Trophoblast cell (in vitro differentiated cells and primary cell): ENCODE measurements at regions not wholly inside any gene's neighbourhood (a gene's known extent, or its start where the extent isn't known, plus 50 kb on each side); places are given as distances from the start of the nearest gene placed in this dataset.

ENCODE experiments used
- DNase-seq, 2 donors: peaks; one replicate each; pipeline ENCODE4 v3.0.0-alpha.2; 2016
- H2AFZ ChIP-seq: 2 replicates; pipeline ENCODE4 v1.6.1; 2013; ENCODE audit warnings: low read length, moderate library complexity, mild to moderate bottlenecking; ENCODE audit not compliant: insufficient read depth, poor library complexity
- H2AK5ac ChIP-seq: 2 replicates; pipeline ENCODE4 v1.6.1; 2013; ENCODE audit warnings: mild to moderate bottlenecking, low read length
- H2BK120ac ChIP-seq: 2 replicates; pipeline ENCODE4 v1.6.1; 2013; ENCODE audit warnings: low read length, mild to moderate bottlenecking, moderate library complexity; ENCODE audit not compliant: insufficient read depth, poor library complexity
- H2BK12ac ChIP-seq: 2 replicates; pipeline ENCODE4 v1.6.1; 2013; ENCODE audit warnings: mild to moderate bottlenecking, low read length, moderate library complexity
- H2BK5ac ChIP-seq: 2 replicates; pipeline ENCODE4 v1.6.1; 2013; ENCODE audit warnings: low read length, low read depth, moderate library complexity, mild to moderate bottlenecking; ENCODE audit not compliant: poor library complexity
- H3K14ac ChIP-seq: 2 replicates; pipeline ENCODE4 v1.6.1; 2013; ENCODE audit warnings: mild to moderate bottlenecking, low read length
- H3K18ac ChIP-seq: 2 replicates; pipeline ENCODE4 v1.6.1; 2013; ENCODE audit warnings: mild to moderate bottlenecking, low read length
- H3K23ac ChIP-seq: 2 replicates; pipeline ENCODE4 v1.6.1; 2013; ENCODE audit warnings: low read length
- H3K27ac ChIP-seq: 2 replicates; pipeline ENCODE4 v1.5.1; 2013; ENCODE audit warnings: low read depth, mild to moderate bottlenecking, inconsistent platforms, low read length, moderate library complexity
- H3K27me3 ChIP-seq: 2 replicates; pipeline ENCODE4 v1.6.1; 2013; ENCODE audit warnings: inconsistent platforms, mild to moderate bottlenecking, low read length, moderate library complexity; ENCODE audit not compliant: insufficient read depth
- H3K36me3 ChIP-seq, 2 experiments: 1 replicate in 1 of 2; 2 replicates in 1 of 2; pipeline ENCODE4 v1.6.1; 2013; ENCODE audit warnings: low read length in 2 of 2, mild to moderate bottlenecking in 2 of 2, moderate library complexity in 1 of 2; ENCODE audit not compliant: insufficient read depth in 2 of 2, control insufficient read depth in 1 of 2
- H3K4ac ChIP-seq: 2 replicates; pipeline ENCODE4 v1.6.1; 2013; ENCODE audit warnings: low read depth, mild to moderate bottlenecking, low read length, moderate library complexity
- H3K4me1 ChIP-seq, 2 experiments: 1 replicate in 1 of 2; 2 replicates in 1 of 2; pipeline ENCODE4 v1.6.1; 2013; ENCODE audit warnings: low read length in 2 of 2, mild to moderate bottlenecking in 2 of 2, moderate library complexity in 1 of 2; ENCODE audit not compliant: insufficient read depth in 2 of 2, control insufficient read depth in 1 of 2
- H3K4me2 ChIP-seq: 2 replicates; pipeline ENCODE4 v1.6.1; 2013; ENCODE audit warnings: inconsistent platforms, mild to moderate bottlenecking, low read length, moderate library complexity
- H3K4me3 ChIP-seq: 2 replicates; pipeline ENCODE4 v1.5.1; 2013; ENCODE audit warnings: mild to moderate bottlenecking, low read depth, low read length, inconsistent platforms
- H3K79me1 ChIP-seq: one replicate; pipeline ENCODE4 v1.6.1; 2013; ENCODE audit warnings: low read length
- H3K79me2 ChIP-seq: 2 replicates; pipeline ENCODE4 v1.6.1; 2013; ENCODE audit warnings: low read length, mild to moderate bottlenecking; ENCODE audit not compliant: control insufficient read depth, insufficient read depth, poor library complexity
- H3K9ac ChIP-seq: 2 replicates; pipeline ENCODE4 v1.6.1; 2013; ENCODE audit warnings: mild to moderate bottlenecking, low read length
- H3K9me3 ChIP-seq: 2 replicates; pipeline ENCODE4 v1.6.1; 2013; ENCODE audit warnings: low read depth, mild to moderate bottlenecking, control low read depth, inconsistent platforms, low read length; ENCODE audit not compliant: insufficient read depth
- H4K12ac ChIP-seq: 2 replicates; pipeline ENCODE4 v1.6.1; 2013; ENCODE audit warnings: low read depth, mild to moderate bottlenecking, low read length, moderate library complexity
- H4K8ac ChIP-seq: 2 replicates; pipeline ENCODE4 v1.6.1; 2013; ENCODE audit warnings: low read depth, mild to moderate bottlenecking, low read length, moderate library complexity
- H4K91ac ChIP-seq: one replicate; pipeline ENCODE4 v1.6.1; 2013; ENCODE audit warnings: low read depth, mild to moderate bottlenecking, low read length, moderate library complexity
- WGBS: extraction: QIAGEN DNeasy Blood & Tissue Kit; methylation state at CpG from one replicate; pipeline ENCODE4 v1.1.7; 2013; ENCODE audit warnings: missing lambda C conversion rate; ENCODE audit not compliant: insufficient read length, insufficient coverage; ENCODE audit errors: extremely low coverage; 5-methylcytosine and 5-hydroxymethylcytosine counted together

DNA sequence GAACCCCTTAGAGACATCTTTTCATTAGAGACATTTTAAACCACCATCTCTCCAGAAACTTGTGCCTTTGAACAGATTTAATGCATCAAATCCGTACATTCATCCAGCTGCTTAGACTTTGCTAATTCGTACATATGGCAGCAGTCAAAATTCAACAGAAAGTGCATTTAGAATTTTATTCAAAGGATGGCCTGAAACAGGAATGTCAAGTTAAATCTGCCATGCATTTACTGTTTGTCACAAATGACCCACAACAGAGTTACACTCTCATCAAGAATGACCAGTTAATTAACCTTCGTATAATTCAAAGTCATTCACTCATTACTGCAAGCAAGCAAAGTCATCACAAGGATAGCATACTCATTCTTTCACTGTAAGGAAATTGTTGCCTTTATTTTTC lies 284.3 kb downstream of the SLC7A11 start:
- H2BK5ac ChIP-seq: no peak overlapping the region

DNA sequence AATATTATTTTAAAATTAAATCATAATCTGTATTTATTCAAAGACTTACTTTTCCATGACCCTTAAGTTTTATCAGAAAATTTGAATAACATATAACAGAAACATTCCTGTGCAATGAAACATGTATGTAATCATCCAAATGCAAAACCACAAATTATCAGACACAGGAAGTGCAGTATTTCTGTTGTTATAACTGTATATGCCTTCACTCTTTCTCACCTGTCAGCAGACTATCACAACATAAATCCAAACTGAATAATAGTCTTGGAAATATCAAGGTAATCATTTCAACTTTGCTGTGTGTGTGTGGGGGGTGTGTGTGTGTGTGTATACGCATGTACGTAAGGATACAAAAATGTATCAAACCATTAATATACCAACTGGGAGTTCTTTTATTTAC lies 285.9 kb downstream of the SLC7A11 start:
- no peak overlapping the region for H3K14ac ChIP-seq
- no peak overlapping the region for H3K23ac ChIP-seq
- no peak overlapping the region for H3K18ac ChIP-seq
- H3K4me2 ChIP-seq: no peak overlapping the region
- H3K4ac ChIP-seq: no peak overlapping the region
- H3K4me3 ChIP-seq: no peak overlapping the region
- H2AK5ac ChIP-seq: no peak overlapping the region
- no peak overlapping the region for H4K8ac ChIP-seq
- H2BK12ac ChIP-seq: no peak overlapping the region
- no peaks in the 10 kb centered on the region for H3K27me3 ChIP-seq
- no peak overlapping the region for H4K12ac ChIP-seq
- H3K9ac ChIP-seq: no peak overlapping the region
- H3K4me1 ChIP-seq: no peaks in the 10 kb centered on the region
- no peak overlapping the region for H3K27ac ChIP-seq
- H2AFZ ChIP-seq: no peak overlapping the region
- no peak overlapping the region for H2BK5ac ChIP-seq
- no peaks in the 10 kb centered on the region for H3K9me3 ChIP-seq
- no CpG with 5 or more reads among the region's 2 CpGs for WGBS
- H4K91ac ChIP-seq: no peak overlapping the region
- no peaks in the 10 kb centered on the region for H3K79me1 ChIP-seq
- H3K79me2 ChIP-seq: no peaks in the 10 kb centered on the region
- no peak for DNase-seq
- no peaks in the 10 kb centered on the region for H3K36me3 ChIP-seq
- H2BK120ac ChIP-seq: no peak overlapping the region

More for the DNA sequence above, 284.3 kb downstream of the SLC7A11 start:
- no peaks in the 10 kb centered on the region for H3K36me3 ChIP-seq
- H3K18ac ChIP-seq: no peak overlapping the region
- H3K27me3 ChIP-seq: no peaks in the 10 kb centered on the region
- no peak overlapping the region for H3K23ac ChIP-seq
- no peak overlapping the region for H4K91ac ChIP-seq
- H3K27ac ChIP-seq: no peak overlapping the region
- WGBS: no CpG with 5 or more reads among the region's 3 CpGs
- DNase-seq: no peak
- H2BK120ac ChIP-seq: no peak overlapping the region
- H3K4ac ChIP-seq: no peak overlapping the region
- H2AFZ ChIP-seq: no peak overlapping the region
- no peaks in the 10 kb centered on the region for H3K9me3 ChIP-seq
- no peak overlapping the region for H3K4me2 ChIP-seq
- H3K4me1 ChIP-seq: no peaks in the 10 kb centered on the region
- H2BK12ac ChIP-seq: no peak overlapping the region
- no peak overlapping the region for H4K12ac ChIP-seq
- no peak overlapping the region for H3K14ac ChIP-seq
- no peak overlapping the region for H3K9ac ChIP-seq
- H3K4me3 ChIP-seq: no peak overlapping the region
- no peak overlapping the region for H2AK5ac ChIP-seq
- no peaks in the 10 kb centered on the region for H3K79me1 ChIP-seq
- H4K8ac ChIP-seq: no peak overlapping the region
- no peaks in the 10 kb centered on the region for H3K79me2 ChIP-seq

DNA sequence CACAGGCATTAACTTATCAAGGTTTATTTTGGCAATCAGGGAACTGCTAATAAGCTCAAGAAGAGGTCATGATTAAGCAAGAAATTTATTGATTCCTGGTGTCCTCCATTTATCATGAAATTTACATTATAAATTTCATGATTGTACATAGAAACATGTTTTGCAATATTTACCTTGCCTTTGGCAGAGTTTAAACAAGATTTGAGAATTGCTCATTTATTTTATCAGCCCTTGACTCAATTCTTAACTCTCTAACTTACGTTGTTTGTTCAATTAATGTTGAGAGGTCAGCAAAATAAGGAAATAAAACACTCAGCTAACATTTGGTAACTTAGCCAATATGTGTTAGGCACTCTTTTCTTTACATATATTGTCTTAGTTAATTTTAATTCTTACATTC lies 286.6 kb downstream of the SLC7A11 start:
- no peak for DNase-seq
- H3K4me3 ChIP-seq: no peak overlapping the region
- H3K9ac ChIP-seq: no peak overlapping the region
- H2AFZ ChIP-seq: no peak overlapping the region
- H3K18ac ChIP-seq: no peak overlapping the region
- no peak overlapping the region for H3K4me2 ChIP-seq
- no peak overlapping the region for H3K4ac ChIP-seq
- no peak overlapping the region for H4K91ac ChIP-seq
- H2BK120ac ChIP-seq: no peak overlapping the region
- H3K79me1 ChIP-seq: no peaks in the 10 kb centered on the region
- no peak overlapping the region for H2BK12ac ChIP-seq
- H3K79me2 ChIP-seq: no peaks in the 10 kb centered on the region
- H2AK5ac ChIP-seq: no peak overlapping the region
- no peak overlapping the region for H4K12ac ChIP-seq
- no peaks in the 10 kb centered on the region for H3K4me1 ChIP-seq
- no peaks in the 10 kb centered on the region for H3K9me3 ChIP-seq
- no peak overlapping the region for H2BK5ac ChIP-seq
- H4K8ac ChIP-seq: no peak overlapping the region
- H3K23ac ChIP-seq: no peak overlapping the region
- no peak overlapping the region for H3K27ac ChIP-seq
- no peaks in the 10 kb centered on the region for H3K36me3 ChIP-seq
- no peak overlapping the region for H3K14ac ChIP-seq
- no CpG with 5 or more reads among the region's 1 CpG for WGBS
- no peaks in the 10 kb centered on the region for H3K27me3 ChIP-seq

DNA sequence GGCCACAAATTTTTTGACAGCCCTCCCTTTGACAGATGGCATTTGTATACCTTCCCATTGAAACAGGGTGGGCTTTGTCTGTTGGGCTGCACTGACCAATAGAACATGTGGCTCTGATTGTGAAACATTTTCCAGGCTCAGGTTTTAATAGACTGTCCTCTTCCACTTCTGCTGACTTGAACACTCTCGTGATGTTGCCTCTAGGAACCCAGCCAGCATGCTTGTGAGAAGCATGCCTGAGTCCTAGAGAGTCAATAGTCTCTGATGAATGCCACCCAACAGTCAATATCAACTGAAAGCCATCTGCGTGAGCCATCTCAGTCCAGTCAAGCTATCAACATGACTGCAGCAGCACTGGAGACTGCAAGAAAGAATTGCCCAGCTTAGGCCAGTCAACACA lies 290.0 kb downstream of the SLC7A11 start:
- Histone ChIP-seq H3K14ac (no peak overlapping the region), H3K79me1 (no peaks in the 10 kb centered on the region), H4K8ac (no peak overlapping the region), H3K23ac (no peak overlapping the region), H3K9me3 (no peaks in the 10 kb centered on the region), H4K91ac (no peak overlapping the region), H2AK5ac (no peak overlapping the region), H3K27me3 (no peaks in the 10 kb centered on the region), H3K4me1 (no peaks in the 10 kb centered on the region), H2AFZ (no peak overlapping the region), H3K18ac (no peak overlapping the region), H2BK12ac (no peak overlapping the region), H3K36me3 (no peaks in the 10 kb centered on the region), H2BK120ac (no peak overlapping the region), H4K12ac (no peak overlapping the region), H3K4me3 (no peak overlapping the region), H3K27ac (no peak overlapping the region), H3K79me2 (no peaks in the 10 kb centered on the region), H3K4me2 (no peak overlapping the region), H2BK5ac (no peak overlapping the region), H3K9ac (no peak overlapping the region), H3K4ac (no peak overlapping the region)
- no CpG with 5 or more reads among the region's 2 CpGs for WGBS
- DNase-seq: no peak
